Umbilical cord (tissue), 1 donor: ENCODE measurements at regions not wholly inside any gene's neighbourhood (a gene's known extent, or its start where the extent isn't known, plus 50 kb on each side); places are given as distances from the start of the nearest gene placed in this dataset.
A peak's percentile ranks its signal among the peaks of the same experiment; 100 is the strongest.
"Not testable (repeated sequence)": the region's sequence is repeated elsewhere in the genome, so short reads cannot be mapped to it uniquely, and the experiment has no call there.

Experiments used
- DNase-seq: peaks from one replicate; pipeline ENCODE4 v3.0.0-alpha.2; 2015; ENCODE audit warnings: low spot score

DNA sequence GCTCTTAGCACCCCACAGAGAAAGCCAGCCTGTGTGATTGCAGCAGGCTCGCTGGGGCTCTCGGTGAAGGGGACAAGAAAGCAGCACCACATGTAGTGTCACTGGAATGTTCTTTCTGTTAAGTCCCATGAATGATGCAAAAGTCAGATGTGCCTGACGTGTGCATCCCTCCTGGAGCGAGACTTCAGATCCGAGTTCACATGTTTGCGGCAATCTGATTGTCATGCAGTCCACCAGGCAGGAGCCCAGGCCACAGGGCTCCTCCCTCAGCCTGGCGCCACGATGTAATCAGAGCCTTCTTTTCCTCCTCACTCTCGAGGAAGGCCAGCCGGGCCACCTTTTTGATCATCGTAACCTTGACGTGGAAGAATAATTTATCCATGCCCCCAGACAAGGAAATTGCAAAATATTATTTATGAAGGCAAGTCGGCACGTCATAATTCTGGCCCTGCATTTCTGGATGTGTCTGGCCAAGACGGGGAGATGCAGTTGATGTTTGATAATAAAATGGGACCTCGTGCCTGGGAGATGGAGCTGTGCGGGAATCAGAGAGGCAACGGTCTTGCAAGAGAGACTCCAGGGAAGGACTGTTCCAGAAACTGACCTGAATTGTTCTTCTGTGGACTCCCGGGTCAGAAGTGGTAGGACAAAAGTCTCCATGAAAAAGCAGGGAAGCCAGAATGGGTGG lies 214.6 kb downstream of the PHETA1 start:
- no peak for DNase-seq

DNA sequence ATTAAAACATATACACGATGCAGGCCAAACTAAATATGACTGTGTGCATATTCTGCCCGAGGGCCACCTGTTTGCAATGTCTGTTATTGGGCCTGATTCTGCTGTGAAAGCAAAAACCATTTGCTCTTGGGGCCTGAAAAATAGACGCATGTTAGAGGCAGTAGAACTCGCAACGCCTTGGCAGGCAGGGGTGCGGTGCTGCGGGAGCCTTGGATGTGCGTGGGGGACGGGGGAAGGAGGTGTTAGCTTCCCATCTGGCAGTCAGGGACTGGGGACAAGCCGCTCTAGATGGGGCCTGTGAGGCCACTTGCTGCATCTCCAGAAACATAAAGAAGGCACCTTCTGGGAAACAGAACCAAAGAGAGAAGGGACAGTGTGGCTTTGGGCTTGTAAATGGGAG lies 216.3 kb downstream of the PHETA1 start:
- no peak for DNase-seq

DNA sequence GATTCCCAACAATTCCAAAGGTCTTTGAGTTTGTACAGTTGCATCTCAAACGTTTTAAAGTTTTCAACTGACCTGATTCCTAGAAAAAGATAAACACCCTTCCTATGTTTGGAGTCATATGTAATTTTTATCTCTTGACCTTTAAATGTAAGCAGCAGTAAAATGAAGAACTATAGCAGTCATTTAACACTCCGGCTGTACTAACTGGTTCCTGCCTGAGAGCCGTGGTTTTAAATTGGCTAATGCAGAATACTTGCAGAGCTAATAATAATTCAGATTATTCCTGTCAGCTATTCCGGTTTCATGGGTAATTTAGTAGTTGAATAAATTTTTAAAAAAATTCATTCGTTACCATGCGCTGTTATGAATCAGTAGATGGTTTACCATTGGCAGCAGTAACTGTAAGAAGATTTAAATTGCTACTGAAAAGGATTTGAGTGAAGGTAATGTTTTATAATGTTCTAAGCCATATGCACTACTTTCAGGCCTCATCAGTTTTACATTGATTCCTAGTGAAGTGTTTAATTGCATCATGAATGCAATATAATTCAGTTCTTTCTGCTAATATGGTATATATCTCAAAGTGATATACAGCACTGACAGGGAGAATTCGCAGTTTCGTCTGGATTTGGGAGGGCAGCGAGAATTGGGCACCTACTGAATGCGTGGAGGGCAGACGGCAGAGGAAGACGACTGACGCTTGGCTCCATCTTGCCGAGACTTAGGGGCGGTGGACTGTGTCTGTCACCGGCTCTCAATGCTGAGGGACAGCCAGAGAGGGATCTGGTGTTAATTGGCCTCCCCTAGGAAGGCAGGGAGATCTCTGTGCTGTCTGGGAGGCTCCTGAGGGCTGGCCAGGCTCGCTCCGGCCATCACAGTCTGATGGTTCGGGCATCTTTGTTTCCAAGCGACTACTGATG lies 217.7 kb downstream of the PHETA1 start:
- DNase-seq, result peak; percentile 10

DNA sequence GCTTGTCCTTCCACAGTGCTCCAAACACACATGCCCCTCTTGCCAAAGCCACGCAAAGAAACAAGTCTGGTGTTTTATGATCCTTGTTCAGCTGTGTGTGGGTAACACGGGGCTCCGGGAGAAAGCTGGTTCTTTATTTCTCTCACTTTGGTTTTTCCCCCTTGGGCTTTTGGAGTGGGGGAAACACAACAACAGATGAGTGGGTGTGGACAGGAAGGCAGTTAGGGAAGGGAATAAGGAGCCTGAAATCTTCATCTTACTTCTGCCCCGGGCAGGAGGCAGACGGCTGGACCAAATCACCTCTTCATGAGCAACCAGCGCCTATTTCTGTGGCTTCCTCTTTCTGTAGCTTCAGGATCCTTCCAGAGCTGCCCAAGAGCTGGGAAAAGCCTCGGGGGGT lies 218.5 kb downstream of the PHETA1 start:
- DNase-seq, result peak; percentile 7

DNA sequence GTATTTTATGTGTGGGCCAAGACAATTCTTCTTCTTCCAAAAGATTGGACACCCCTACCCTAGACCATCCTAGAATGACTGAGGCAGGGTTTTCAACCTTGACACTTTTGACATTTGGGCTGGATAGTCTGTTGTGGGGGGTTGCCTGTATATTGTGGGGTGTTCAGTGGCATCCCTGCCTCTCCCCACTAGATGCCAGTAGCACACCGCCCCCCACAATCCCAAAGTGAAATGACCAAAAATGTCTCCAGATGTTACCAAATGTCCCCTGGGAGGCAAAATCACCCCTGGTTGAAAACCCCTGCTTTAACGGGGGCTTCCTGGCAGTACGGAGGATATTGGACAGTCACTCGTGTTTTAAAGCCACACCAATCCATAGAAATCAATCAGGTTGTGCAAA lies 219.6 kb downstream of the PHETA1 start:
- no peak for DNase-seq

DNA sequence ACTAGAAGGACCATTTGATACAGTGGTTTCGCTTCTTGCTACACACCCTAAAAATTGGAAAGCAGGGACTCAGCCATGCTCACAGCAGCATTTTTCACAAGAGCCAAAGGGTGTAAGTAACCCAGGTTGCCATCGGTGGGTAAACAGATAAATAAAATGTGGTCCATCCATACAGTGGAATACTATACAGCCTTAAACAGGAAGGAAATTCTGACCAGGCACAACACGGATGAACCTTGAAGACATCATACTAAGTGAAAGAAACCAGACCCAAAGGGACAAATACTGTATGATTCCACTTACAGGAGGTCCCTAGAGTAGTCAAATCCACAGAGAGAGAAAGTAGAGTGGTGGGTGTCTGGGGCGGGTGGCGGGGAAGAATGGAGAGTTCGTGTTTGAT lies 220.9 kb downstream of the PHETA1 start:
- DNase-seq, result no peak

DNA sequence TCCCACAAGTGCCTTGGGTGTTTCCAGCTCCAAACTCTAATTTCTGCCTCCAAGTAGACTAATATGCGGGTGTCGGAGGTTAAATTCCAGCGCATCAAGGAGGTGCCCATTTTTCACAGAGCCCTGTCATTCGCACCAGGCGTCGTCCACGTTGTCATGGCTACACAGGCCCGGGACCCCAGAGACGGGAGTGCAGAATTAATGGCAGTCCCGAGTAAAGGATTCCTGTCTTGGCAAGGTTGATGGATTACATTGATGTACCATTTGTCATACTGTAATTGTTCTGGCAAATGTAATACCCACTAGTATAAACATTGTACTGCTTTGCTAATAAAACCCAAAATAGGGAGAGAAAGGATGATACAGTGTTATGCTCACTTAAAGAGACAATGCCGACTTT lies 222.9 kb upstream of the MYL2 start:
- no peak for DNase-seq

DNA sequence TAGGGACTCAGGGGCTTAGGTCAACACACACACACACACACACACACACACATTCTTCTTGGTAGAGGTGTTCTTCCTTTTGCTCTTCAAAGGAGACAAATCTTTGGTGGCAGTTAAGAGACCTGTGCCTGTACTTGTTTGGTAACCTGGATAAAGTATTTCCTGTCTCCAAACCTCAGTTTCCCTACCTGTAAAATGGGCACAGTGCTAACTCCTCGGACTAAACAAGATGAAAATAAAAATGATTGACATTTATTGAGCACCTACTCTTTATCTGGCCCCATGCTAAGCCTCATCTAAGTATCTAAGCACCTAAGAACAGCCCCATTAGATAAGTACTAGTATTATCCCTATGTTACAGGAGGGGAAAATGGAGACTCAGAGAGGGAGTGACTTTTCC lies 220.8 kb upstream of the MYL2 start:
- DNase-seq, result no peak

DNA sequence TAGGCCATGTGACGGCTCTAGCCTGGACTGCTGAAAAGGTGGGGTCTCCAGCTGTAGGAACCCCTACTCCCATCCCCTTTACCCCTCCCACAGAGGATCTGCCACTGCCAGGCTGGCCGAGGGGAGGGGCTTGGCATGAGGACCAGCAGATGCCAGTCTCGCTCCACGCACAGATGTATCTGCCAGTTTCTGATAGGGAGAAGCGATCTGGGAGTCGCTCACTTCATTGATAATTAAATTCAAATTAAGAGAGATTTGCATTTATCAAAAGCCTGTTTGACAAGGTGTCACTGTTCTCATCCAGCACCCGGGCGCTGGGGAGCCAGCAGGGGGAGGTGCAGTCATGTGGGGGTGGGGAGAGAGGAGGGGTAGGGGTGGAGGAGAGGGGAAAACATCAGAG lies 217.6 kb upstream of the MYL2 start:
- DNase-seq, result no peak

DNA sequence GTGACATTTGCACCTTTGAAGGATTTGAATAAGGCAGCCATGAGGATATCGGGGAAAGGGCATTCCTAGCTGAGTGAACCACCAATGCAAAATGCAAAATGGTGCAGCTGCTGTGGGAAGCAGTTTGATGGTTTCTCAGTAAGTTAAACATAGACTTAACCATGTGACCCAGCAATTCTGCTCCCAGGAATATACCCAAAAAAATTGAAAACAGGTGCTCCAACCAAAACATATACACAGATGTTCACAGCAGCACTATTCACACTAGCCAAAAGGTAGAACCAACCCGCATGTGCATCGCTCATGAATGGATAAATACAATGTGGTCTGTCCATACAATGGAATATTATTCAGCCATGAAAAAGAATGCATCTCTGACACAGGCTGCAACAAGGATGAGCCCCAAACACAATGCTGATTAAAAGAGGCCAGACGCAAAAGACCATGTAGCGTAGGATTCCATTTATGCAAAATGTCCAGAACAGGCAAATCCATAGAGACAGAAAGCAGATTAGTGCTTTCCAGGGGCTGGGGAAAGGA lies 215.0 kb upstream of the MYL2 start:
- DNase-seq, result no peak

DNA sequence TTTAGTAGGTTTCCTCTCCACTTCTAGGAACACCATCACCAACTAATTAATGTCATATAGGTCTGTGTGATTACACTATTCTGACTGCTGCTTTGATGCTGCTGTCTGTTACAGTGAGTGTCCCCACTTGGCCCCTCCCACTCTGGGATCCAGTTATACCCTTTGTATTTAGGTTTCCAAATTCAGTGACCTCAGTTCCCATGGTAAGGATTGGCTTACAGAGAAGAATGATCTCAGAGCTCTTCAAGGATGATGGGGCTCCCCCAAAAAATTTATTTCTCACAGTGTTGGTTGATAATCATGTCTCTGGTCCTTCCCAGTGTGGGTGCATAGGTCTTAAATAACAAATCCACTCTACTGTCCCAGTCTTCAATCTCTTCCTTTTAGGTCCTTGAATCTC lies 210.0 kb upstream of the MYL2 start:
- no peak for DNase-seq

DNA sequence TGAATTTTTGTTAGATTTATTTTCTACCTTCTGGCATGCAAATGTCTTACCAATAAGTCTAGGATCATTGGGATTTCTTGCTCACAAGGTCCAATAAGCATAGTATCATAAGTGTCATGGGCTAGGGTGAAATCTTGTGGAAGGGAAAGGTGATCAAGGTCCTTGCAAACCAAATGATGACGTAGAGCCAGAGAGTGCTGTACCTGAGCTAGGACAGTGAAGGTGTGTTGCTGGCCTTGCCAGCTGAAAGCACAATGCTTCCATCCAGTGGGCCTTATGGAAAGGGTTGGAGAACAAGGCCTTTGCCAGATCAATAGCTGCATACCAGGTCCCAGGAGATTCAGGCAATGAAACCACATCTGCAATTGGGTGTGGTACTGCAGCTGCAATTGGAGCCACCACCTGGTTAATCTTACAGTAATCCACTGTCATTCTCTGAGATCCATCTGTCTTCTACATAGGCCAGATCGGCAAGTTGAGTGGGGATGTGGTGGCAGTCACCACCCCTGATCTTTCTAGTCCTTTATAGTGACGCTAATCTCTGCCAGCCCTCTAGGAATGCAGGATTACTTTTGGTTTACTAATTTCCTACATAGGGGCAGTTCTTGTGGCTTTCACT lies 208.9 kb upstream of the MYL2 start:
- DNase-seq, result no peak

DNA sequence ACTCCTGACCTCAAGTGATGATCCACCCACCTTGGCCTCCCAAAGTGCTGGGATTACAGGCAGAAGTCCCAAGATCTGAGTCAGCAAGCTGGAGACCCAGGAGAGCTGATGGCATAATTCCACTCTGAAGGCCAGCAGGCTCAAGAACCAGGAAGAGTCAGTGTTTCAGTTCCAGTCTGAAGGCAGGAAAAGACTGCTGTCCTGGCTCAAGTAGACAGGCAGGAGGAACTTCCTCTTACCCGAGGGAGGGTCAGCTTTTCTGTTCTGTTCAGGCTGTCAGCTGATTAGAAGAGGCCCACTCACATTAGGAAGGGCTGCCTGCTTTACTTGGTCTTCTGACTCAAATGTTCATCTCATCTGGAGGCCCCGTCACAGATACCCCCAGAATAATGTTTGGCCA lies 206.0 kb upstream of the MYL2 start:
- peak; percentile 47 for DNase-seq

DNA sequence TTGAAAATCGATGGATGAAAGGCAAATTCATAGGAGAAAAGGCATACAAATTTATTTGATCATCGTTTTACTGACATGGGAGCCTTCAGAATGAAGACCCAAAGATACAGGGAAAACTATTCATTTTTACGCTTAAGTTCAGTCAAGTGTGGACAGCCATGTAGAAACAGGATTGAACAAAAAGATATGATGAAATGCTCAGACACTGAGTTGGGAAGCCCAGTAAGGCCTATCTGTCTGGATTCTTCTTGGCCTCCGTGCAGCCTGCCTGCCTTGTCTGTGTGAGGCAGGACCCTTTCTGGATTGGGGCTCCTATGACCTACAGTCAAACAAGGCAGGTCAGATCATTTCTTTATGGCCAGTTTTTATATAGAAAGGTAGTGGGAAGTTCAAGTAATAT lies 203.8 kb upstream of the MYL2 start:
- DNase-seq, result no peak

DNA sequence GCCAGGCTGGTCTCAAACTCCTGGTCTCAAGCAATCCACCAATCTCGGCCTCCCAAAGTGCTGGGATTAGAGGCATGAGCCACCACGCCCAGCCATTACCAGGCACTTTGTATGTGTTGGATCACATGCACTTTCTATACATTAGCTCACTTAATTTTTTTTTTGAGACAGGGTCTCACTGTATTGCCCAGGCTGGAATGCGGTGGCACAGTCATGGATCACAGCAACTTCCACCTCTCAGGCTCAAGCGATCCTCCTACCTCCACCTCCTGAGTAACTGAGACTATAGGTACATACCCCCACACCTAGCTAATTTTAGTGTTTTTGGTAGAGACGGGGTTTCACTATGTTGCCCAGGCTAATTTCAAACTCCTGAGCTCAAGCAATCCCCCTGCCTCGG lies 203.0 kb upstream of the MYL2 start:
- no peak for DNase-seq

DNA sequence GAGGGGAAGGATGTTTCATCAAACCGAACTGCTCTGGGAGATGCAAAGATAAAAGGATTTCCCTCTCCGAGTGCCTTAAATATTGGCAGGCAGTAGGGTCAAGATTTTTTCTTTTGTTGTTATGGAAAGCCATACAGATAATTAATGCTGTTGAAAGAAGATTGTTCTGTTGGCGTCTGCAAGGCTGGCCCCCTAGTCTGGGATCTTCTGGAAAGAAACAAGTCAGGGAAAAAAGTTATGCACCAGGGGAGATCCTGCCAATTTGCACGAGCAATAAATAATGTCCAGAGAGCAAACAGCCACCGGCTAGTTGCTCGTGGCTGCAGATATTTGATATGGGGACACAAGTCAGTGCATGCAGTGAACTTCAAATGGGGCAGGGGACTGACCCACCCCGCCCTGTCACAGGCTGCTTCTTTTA lies 202.1 kb upstream of the MYL2 start:
- DNase-seq, result peak; percentile 4

DNA sequence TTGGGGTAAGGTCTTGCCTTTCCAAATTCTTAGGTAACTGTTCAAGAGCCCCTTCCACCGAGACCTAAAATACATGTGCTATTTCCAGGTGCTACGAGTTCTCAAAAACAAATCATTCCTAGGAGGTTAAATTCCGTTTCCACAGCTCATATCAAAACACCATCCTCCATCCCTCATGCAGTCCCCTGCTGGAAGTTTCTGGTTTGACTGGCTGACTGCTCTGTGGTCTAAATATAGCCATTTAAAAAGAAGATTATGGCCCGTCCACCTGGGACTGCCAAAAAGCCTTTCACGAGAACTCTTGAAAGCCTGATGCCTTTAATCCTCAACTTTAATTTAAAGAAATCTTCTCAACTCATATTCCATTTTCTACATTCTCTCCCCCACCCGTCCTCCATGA lies 201.5 kb upstream of the MYL2 start:
- peak; percentile 9 for DNase-seq

DNA sequence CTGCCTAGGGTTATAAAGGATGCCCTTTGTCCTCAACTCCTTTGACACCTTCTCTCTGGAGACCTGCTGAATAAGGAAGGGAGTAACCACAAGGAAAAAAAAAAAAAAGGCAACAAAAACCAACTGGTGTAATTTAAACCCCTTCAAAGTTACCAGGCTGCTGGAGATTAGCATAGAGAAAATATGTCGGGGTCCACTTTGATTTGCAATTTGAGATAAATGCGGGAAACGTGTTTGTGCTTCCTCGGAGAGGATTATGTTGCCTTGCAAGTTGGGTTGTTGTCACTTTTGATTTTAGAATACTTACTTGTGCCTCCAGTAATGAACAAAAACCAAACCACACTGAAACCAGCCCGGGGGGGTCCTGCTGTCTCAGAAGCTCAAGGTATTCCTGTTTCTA lies 200.2 kb upstream of the MYL2 start:
- no peak for DNase-seq

DNA sequence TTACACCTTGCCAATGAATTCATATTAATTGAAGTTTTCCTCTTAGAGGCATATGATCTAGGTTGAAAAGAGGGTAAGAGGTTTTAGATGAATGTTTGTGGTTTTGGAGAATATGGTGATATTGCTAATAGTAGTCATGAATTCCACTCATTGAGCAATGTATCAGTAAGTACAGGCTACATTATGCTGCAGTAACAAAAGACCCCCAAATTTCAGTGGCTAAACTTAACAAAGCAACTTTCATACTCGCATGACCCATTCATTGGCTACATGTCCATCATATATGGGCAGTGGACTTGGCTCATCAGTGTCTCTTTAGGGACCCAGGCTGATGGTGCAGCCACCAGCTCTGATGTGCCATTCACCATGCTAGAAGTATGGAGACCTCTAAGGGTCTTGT lies 196.6 kb upstream of the MYL2 start:
- no peak for DNase-seq

DNA sequence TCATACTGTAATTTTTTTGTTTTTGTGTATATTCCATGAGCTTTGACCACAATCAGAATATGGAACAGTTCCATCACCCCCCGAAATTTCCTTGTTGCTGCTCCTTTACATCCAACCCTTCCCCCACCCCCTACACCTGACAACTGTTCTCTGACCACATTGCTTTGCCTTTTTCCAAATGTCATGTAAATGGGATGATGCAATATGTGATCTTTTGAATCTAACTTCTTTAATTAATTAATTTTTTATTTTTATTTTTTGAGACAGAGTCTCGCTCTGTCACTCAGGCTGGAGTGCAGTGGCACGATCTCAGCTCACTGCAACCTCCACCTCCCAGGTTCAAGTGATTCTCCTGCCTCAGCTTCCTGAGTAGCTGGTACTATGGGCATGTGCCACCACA lies 192.9 kb upstream of the MYL2 start:
- DNase-seq, result not testable (repeated sequence)

DNA sequence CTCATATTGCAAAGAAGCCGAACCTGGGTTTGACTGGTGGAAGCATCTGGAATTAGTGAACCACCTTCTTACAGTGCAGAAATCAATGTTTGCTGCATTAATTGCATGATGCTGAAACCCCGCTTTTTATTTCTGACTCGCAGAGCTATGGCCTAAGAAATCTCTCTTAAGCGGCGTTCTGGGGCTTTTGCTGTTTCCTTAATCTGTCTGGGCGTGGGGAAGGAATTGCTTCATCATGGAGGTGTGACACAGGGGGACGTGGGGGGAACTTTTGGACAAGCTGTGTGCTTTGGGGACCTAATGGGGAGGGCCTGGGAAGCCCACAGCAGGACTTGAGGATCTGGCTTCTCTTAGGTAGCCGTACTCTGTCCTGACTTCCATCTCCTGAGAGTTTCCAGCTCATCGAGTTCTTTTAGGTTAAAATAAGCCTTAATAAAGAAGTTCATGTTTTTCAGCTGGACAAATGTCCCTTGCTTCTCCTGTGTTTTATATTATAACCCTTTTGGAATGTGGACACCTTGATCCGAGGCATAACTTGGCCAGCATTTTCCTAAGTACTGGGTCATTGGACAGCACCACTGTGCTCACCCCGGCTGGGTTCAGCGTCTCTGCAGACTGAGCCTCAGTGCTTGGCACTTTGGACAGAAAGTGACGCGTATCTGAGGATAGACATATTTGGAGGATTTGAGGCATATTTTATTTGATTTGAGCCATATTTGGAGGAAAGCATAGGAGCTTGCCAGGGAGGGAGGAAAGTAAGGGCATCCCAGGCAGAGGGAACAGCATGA lies 192.1 kb upstream of the MYL2 start:
- no peak for DNase-seq

DNA sequence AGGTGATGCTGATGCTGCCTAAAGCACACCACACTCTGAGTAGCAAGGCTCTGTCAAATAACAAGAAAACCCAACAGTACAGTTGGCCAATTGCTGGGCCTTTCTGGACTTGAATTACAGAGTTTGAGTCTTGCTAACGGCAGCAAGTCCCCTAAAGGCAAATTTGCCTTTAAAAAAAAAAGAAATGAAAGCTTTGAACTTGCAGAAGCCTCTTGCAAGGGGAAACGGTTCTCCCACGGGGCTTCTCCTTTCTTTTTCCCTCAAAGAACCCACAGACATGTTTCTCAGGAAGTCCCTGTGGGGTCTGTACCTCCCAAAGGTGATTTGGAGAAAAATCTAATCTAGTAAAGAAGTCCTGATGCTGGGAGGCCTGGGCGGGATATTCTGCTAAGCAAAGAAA lies 191.3 kb upstream of the MYL2 start:
- DNase-seq, result no peak
